AG04450 (cell line): ENCODE measurements at regions not wholly inside any gene's neighbourhood (a gene's known extent, or its start where the extent isn't known, plus 50 kb on each side); places are given as distances from the start of the nearest gene placed in this dataset.

Experiments
- CTCF ChIA-PET: fragments of 300-600, 350-600 bp; formaldehyde crosslinking; extraction: SDS; loops from one replicate; lab custom pipeline; 2022; ENCODE audit warnings: antibody characterized with exemption, inconsistent platforms; lab: Charles Lee
- POLR2A ChIA-PET: fragments of 350-600 bp; formaldehyde crosslinking; extraction: SDS; loops from one replicate; lab custom pipeline; 2021; ENCODE audit warnings: antibody characterized with exemption, inconsistent platforms; lab: Yijun Ruan, JAX
- DNase-seq: peaks from one replicate; pipeline ENCODE4 v3.0.0-alpha.2; 2011; ENCODE audit warnings: low read depth, low spot score
- H3K27ac ChIP-seq: one replicate; pipeline ENCODE4 v1.5.1; 2012; ENCODE audit warnings: low read depth, low read length, control low read depth
- H3K27me3 ChIP-seq: one replicate; pipeline ENCODE4 v1.6.0; 2012; ENCODE audit warnings: low read length; ENCODE audit not compliant: control insufficient read depth, insufficient read depth
- H3K4me3 ChIP-seq: 2 replicates; pipeline ENCODE4 v1.5.1; 2011; ENCODE audit warnings: mild to moderate bottlenecking, low read depth, low read length, control low read depth
- H3K9me3 ChIP-seq: 2 replicates; pipeline ENCODE4 v1.5.1; 2012; ENCODE audit warnings: low read length; ENCODE audit not compliant: control insufficient read depth, insufficient read depth
- CTCF ChIP-seq: IDR thresholded peaks from 2 replicates; pipeline ENCODE4 v1.5.1; 2011; ENCODE audit warnings: low read depth, low read length, control low read depth, inconsistent platforms

- H3K27ac ChIP-seq, result no peak overlapping the region
- H3K9me3 ChIP-seq, result no peaks in the 10 kb centered on the region
- no peak for DNase-seq
- CTCF ChIA-PET, result no interaction called here
- H3K27me3 ChIP-seq, result no peaks in the 10 kb centered on the region
- POLR2A ChIA-PET, result no interaction called here
- no peak overlapping the region for H3K4me3 ChIP-seq
- TF ChIP-seq CTCF, result no peak
Measured at GRCh38 chr2:221911321-221911720, 339.2 kb upstream of the EPHA4 start.

- CTCF ChIA-PET, result no interaction called here
- no peak for DNase-seq
- no peak overlapping the region for H3K27ac ChIP-seq
- no peak for TF ChIP-seq CTCF
- POLR2A ChIA-PET, result no interaction called here
- H3K9me3 ChIP-seq, result no peaks in the 10 kb centered on the region
- H3K4me3 ChIP-seq, result no peak overlapping the region
- H3K27me3 ChIP-seq, result no peaks in the 10 kb centered on the region
Measured at GRCh38 chr2:221908518-221908917, 336.4 kb upstream of the EPHA4 start.

- no peaks in the 10 kb centered on the region for H3K9me3 ChIP-seq
- no peaks in the 10 kb centered on the region for H3K27me3 ChIP-seq
- no peak for TF ChIP-seq CTCF
- ChIA-PET POLR2A (no interaction called here), CTCF (no interaction called here)
- DNase-seq, result no peak
- no peak overlapping the region for H3K4me3 ChIP-seq
- no peak overlapping the region for H3K27ac ChIP-seq
Measured at GRCh38 chr2:221897718-221898117, 325.6 kb upstream of the EPHA4 start.

- ChIA-PET POLR2A (no interaction called here), CTCF (interaction anchor here (0.8 kb wide), 1 partner anchor 384 kb away, joined by 3 read pairs; no protein-coding TSS in a partner anchor)
- no peak for TF ChIP-seq CTCF
- H3K9me3 ChIP-seq, result no peaks in the 10 kb centered on the region
- no peak for DNase-seq
- H3K4me3 ChIP-seq, result no peak overlapping the region
- H3K27me3 ChIP-seq, result no peaks in the 10 kb centered on the region
- no peak overlapping the region for H3K27ac ChIP-seq
Measured at GRCh38 chr2:221896505-221897151, 324.5 kb upstream of the EPHA4 start.

- H3K27ac ChIP-seq, result no peak overlapping the region
- TF ChIP-seq CTCF, result no peak
- H3K27me3 ChIP-seq, result no peaks in the 10 kb centered on the region
- DNase-seq, result no peak
- no peak overlapping the region for H3K4me3 ChIP-seq
- CTCF ChIA-PET, result no interaction called here
- POLR2A ChIA-PET, result no interaction called here
- no peaks in the 10 kb centered on the region for H3K9me3 ChIP-seq
Measured at GRCh38 chr2:221895366-221896121, 323.4 kb upstream of the EPHA4 start.
